SK-N-SH (cell line): ENCODE measurements at regions not wholly inside any gene's neighbourhood (a gene's known extent, or its start where the extent isn't known, plus 50 kb on each side); places are given as distances from the start of the nearest gene placed in this dataset.

Source experiments
- CTCF ChIA-PET: fragments of 300-600, 350-600 bp; formaldehyde crosslinking; extraction: SDS; loops from one replicate; lab custom pipeline; 2021; lab: Yijun Ruan, JAX
- POLR2A ChIA-PET: fragments of 350-600 bp; sonication (Branson Sonifier 250); formaldehyde crosslinking; extraction: SDS; loops from one replicate; lab custom pipeline; 2020; ENCODE audit warnings: antibody characterized with exemption, inconsistent platforms; lab: Yijun Ruan, JAX
- DNase-seq: peaks from one replicate; pipeline ENCODE4 v3.0.0; 2012
- H2AFZ ChIP-seq: fragments of 200-600 bp; sonication (generic); 2 replicates; pipeline ENCODE4 v1.8.1; 2016; ENCODE audit warnings: antibody characterized with exemption, mild to moderate bottlenecking, low read depth
- H3F3A ChIP-seq: fragments of 200-600 bp; sonication (generic); replicated peaks from 2 replicates; pipeline ENCODE3; 2016; ENCODE audit warnings: antibody characterized with exemption, mild to moderate bottlenecking; ENCODE audit not compliant: insufficient read depth
- H3K27ac ChIP-seq, 2 experiments: fragments of 200-500 bp in 1 of 2; fragments of 200-600 bp in 1 of 2; sonication (Bioruptor generic) in 1 of 2; sonication (generic), shearing (Covaris generic) in 1 of 2; 2 replicates each; pipeline versions ENCODE4 v1.5.1 to v1.6.1; 2014 to 2016; ENCODE audit warnings: low read depth in 2 of 2, inconsistent platforms in 1 of 2, low read length in 1 of 2, mild to moderate bottlenecking in 1 of 2, mixed read lengths in 1 of 2
- H3K27me3 ChIP-seq: fragments of 200-600 bp; sonication (generic), shearing (Covaris generic); 2 replicates; pipeline ENCODE4 v1.6.1; 2016; ENCODE audit warnings: mixed run types; ENCODE audit not compliant: insufficient read depth
- H3K36me3 ChIP-seq, 2 experiments: fragments of 200-500 bp in 1 of 2; fragments of 200-600 bp in 1 of 2; sonication (Bioruptor generic) in 1 of 2; sonication (generic) in 1 of 2; replicated peaks in 1 of 2; 2 replicates each; pipeline versions ENCODE3 to v1.5.1; 2014 to 2016; ENCODE audit warnings: low read length in 1 of 2, mild to moderate bottlenecking in 1 of 2; ENCODE audit not compliant: insufficient read depth in 2 of 2, control insufficient read depth in 1 of 2
- H3K4me1 ChIP-seq, 2 experiments: fragments of 200-500 bp in 1 of 2; fragments of 200-600 bp in 1 of 2; sonication (Bioruptor generic) in 1 of 2; sonication (generic), shearing (Covaris generic) in 1 of 2; 2 replicates each; pipeline versions ENCODE4 v1.5.1 to v1.6.1; 2014 to 2016; ENCODE audit warnings: low read depth in 1 of 2, low read length in 1 of 2, mixed run types in 1 of 2; ENCODE audit not compliant: insufficient read depth in 2 of 2, control insufficient read depth in 1 of 2
- H3K4me2 ChIP-seq: fragments of 200-600 bp; sonication (generic), shearing (Covaris generic); 2 replicates; pipeline ENCODE4 v1.6.1; 2017; ENCODE audit warnings: mixed run types
- H3K4me3 ChIP-seq, 2 experiments: fragments of 200-500 bp in 1 of 2; fragments of 200-600 bp in 1 of 2; sonication (Bioruptor generic) in 1 of 2; sonication (generic), shearing (Covaris generic) in 1 of 2; 2 replicates each; pipeline versions ENCODE4 v1.5.1 to v1.8.1; 2014 to 2016; ENCODE audit warnings: low read depth in 2 of 2, inconsistent platforms in 1 of 2, low read length in 1 of 2, mild to moderate bottlenecking in 1 of 2, mixed read lengths in 1 of 2, moderate library complexity in 1 of 2
- H3K79me2 ChIP-seq: fragments of 200-600 bp; sonication (generic); 2 replicates; pipeline ENCODE4 v1.8.1; 2017; ENCODE audit warnings: mild to moderate bottlenecking; ENCODE audit not compliant: insufficient read depth
- H3K9ac ChIP-seq: fragments of 200-600 bp; sonication (generic); 2 replicates; pipeline ENCODE4 v1.6.1; 2017; ENCODE audit warnings: mixed run types
- H3K9me2 ChIP-seq: fragments of 200-600 bp; sonication (generic); 2 replicates; pipeline ENCODE4 v1.6.1; 2017; ENCODE audit warnings: mixed run types
- H3K9me3 ChIP-seq: fragments of 200-600 bp; sonication (generic); 2 replicates; pipeline ENCODE4 v1.6.1; 2017; ENCODE audit warnings: mixed run types, mild to moderate bottlenecking, moderate library complexity
- H4K20me1 ChIP-seq: fragments of 200-600 bp; sonication (generic); 2 replicates; pipeline ENCODE4 v1.6.1; 2017; ENCODE audit warnings: mild to moderate bottlenecking, mixed run types; ENCODE audit not compliant: insufficient read depth
- EP300 ChIP-seq, 2 experiments: IDR thresholded peaks; 2 replicates each; pipeline versions ENCODE4 v1.4.0 to v1.6.1; 2012; ENCODE audit warnings: borderline replicate concordance in 1 of 2, low read depth in 1 of 2, low read length in 1 of 2
- EZH2phosphoT487 ChIP-seq: fragments of 200-600 bp; sonication (generic); IDR thresholded peaks from 2 replicates; pipeline ENCODE4 v1.6.1; 2017; ENCODE audit warnings: low read depth, mixed run types, mild to moderate bottlenecking, antibody characterized with exemption, moderate library complexity, borderline replicate concordance
- FOSL2 ChIP-seq: IDR thresholded peaks from 2 replicates; pipeline ENCODE4 v1.4.0; 2012; ENCODE audit warnings: low read depth, mild to moderate bottlenecking, moderate library complexity, borderline replicate concordance
- FOXM1 ChIP-seq: IDR thresholded peaks from 2 replicates; pipeline ENCODE4 v1.4.0; 2012; ENCODE audit warnings: low read depth, mild to moderate bottlenecking
- MAX ChIP-seq: IDR thresholded peaks from 2 replicates; pipeline ENCODE4 v1.4.0; 2012; ENCODE audit warnings: low read depth
- MEF2A ChIP-seq: IDR thresholded peaks from 2 replicates; pipeline ENCODE4 v1.4.0; 2012; ENCODE audit warnings: low read depth, borderline replicate concordance
- MXI1 ChIP-seq: IDR thresholded peaks from 2 replicates; pipeline ENCODE4 v1.6.1; 2012; ENCODE audit warnings: mild to moderate bottlenecking, low read depth, low read length, improper control_type of control experiment
- NFIC ChIP-seq: IDR thresholded peaks from 2 replicates; pipeline ENCODE4 v1.4.0; 2012; ENCODE audit warnings: borderline replicate concordance
- RAD21 ChIP-seq: IDR thresholded peaks from 2 replicates; pipeline ENCODE4 v1.6.1; 2012; ENCODE audit warnings: mild to moderate bottlenecking, low read length
- REST ChIP-seq: IDR thresholded peaks from 2 replicates; pipeline ENCODE4 v1.6.1; 2012; ENCODE audit warnings: mild to moderate bottlenecking, low read depth, low read length, moderate library complexity
- SMC3 ChIP-seq: IDR thresholded peaks from 2 replicates; pipeline ENCODE4 v1.6.1; 2012; ENCODE audit warnings: low read depth, low read length, improper control_type of control experiment
- TAF1 ChIP-seq: IDR thresholded peaks from 2 replicates; pipeline ENCODE4 v1.6.1; 2012; ENCODE audit warnings: low read depth, mild to moderate bottlenecking, low read length, moderate library complexity, borderline replicate concordance
- TCF12 ChIP-seq: IDR thresholded peaks from 2 replicates; pipeline ENCODE4 v1.4.0; 2012
- TEAD4 ChIP-seq: IDR thresholded peaks from 2 replicates; pipeline ENCODE4 v1.4.0; 2012; ENCODE audit warnings: mild to moderate bottlenecking, borderline replicate concordance; ENCODE audit not compliant: insufficient read depth
- USF2 ChIP-seq: fragments of 150-350 bp; IDR thresholded peaks from 2 replicates; pipeline ENCODE4 v1.6.1; 2017; ENCODE audit warnings: antibody characterized with exemption, low read length, low read depth, borderline replicate concordance
- YY1 ChIP-seq: IDR thresholded peaks from 2 replicates; pipeline ENCODE4 v1.4.0; 2012; ENCODE audit warnings: low read depth, mild to moderate bottlenecking
- WGBS: methylation state at CpG from one replicate; pipeline ENCODE4 v1.1.6; 2017; ENCODE audit warnings: low lambda C conversion rate; 5-methylcytosine and 5-hydroxymethylcytosine counted together

- Histone ChIP-seq H3K27me3 (no peaks in the 10 kb centered on the region), H3K27ac (no peak overlapping the region), H2AFZ (no peak overlapping the region), H3K9me2 (no peaks in the 10 kb centered on the region), H3K4me1 (peaks cover 0 to 2% of the 10 kb centered on the region in 2 experiments; a peak in 1 of 4 replicates), H3K9ac (no peak overlapping the region), H4K20me1 (no peaks in the 10 kb centered on the region), H3K79me2 (no peaks in the 10 kb centered on the region), H3K36me3 (no peaks in the 10 kb centered on the region), H3K4me3 (no peak overlapping the region), H3K4me2 (no peak overlapping the region), H3F3A (no peaks in the 10 kb centered on the region), H3K9me3 (no peaks in the 10 kb centered on the region; the same call in 1 of the 2 replicates)
- WGBS: 85% methylated on average over 2 of the region's 2 CpGs
- ChIA-PET POLR2A (no interaction called here), CTCF (no interaction called here)
- no peak for DNase-seq
- TF ChIP-seq YY1 (no peak), USF2 (no peak), SMC3 (no peak), FOXM1 (no peak), MAX (no peak), REST (no peak), MEF2A (no peak), EZH2phosphoT487 (no peak), EP300 (IDR thresholded peaks at IDR 0.05; ENCODE audit: borderline replicate concordance in 1 of 2, low read depth in 1 of 2, low read length in 1 of 2) (no peak), MXI1 (no peak), TCF12 (no peak), RAD21 (no peak), NFIC (no peak), TEAD4 (no peak), FOSL2 (no peak)
Measured at GRCh38 chr1:187627516-187627915, 798.8 kb downstream of the PLA2G4A start.

- ChIA-PET POLR2A (no interaction called here), CTCF (no interaction called here)
- no peak overlapping the region for H3K4me2 ChIP-seq
- H3K9me2 ChIP-seq: no peaks in the 10 kb centered on the region
- H3F3A ChIP-seq: no peaks in the 10 kb centered on the region
- H2AFZ ChIP-seq: no peak overlapping the region
- DNase-seq: no peak
- TF ChIP-seq TAF1: no peak
- TF ChIP-seq, all 33 proteins: peak for 0
- Histone ChIP-seq H3K36me3 (no peaks in the 10 kb centered on the region), H3K27me3 (no peaks in the 10 kb centered on the region), H3K4me1 (peaks cover 0 to 2% of the 10 kb centered on the region in 2 experiments; a peak in 1 of 4 replicates), H3K9ac (no peak overlapping the region), H3K9me3 (no peaks in the 10 kb centered on the region; the same call in 1 of the 2 replicates), H3K79me2 (no peaks in the 10 kb centered on the region), H4K20me1 (no peaks in the 10 kb centered on the region), H3K27ac (no peak overlapping the region), H3K4me3 (no peak overlapping the region)
Measured at GRCh38 chr1:187629075-187629474, 800.3 kb downstream of the PLA2G4A start.
